ENCODE measurements at regions not wholly inside any gene's neighbourhood (a gene's known extent, or its start where the extent isn't known, plus 50 kb on each side); places are given as distances from the start of the nearest gene placed in this dataset.

DNA sequence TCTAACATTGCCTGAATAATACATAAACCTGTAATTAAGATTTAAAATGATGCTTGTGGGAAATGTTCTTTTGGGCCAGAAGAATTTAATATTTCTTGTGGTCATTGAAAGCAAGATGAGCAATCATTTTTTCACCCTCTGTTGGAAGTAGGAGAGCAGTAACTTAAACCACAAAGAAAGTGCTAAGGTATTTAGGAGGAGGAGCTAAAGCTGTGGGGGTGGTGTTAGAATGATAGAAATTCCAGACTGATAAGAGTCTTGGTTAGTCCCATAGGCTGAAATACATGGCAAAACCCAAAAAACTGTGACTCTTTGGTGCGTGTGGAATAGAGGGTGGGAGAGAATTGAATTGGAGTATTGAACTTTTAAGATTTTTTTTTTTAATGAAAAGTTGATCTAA lies 247.0 kb downstream of the YTHDC2 start:
- H3K4me1 ChIP-seq (ENCODE audit: control insufficient read depth, insufficient read depth, low read length), result no peaks in the 10 kb centered on the region
- TF ChIP-seq SMC3 (IDR thresholded peaks at IDR 0.05; ENCODE audit: low read depth, low read length), result no peak
- TF ChIP-seq, protein P1, sequence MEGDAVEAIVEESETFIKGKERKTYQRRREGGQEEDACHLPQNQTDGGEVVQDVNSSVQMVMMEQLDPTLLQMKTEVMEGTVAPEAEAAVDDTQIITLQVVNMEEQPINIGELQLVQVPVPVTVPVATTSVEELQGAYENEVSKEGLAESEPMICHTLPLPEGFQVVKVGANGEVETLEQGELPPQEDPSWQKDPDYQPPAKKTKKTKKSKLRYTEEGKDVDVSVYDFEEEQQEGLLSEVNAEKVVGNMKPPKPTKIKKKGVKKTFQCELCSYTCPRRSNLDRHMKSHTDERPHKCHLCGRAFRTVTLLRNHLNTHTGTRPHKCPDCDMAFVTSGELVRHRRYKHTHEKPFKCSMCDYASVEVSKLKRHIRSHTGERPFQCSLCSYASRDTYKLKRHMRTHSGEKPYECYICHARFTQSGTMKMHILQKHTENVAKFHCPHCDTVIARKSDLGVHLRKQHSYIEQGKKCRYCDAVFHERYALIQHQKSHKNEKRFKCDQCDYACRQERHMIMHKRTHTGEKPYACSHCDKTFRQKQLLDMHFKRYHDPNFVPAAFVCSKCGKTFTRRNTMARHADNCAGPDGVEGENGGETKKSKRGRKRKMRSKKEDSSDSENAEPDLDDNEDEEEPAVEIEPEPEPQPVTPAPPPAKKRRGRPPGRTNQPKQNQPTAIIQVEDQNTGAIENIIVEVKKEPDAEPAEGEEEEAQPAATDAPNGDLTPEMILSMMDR (conservative IDR thresholded peaks at IDR 0.05; ENCODE audit: low read depth, low read length), result no peak
- TF ChIP-seq MXI1 (IDR thresholded peaks at IDR 0.05; ENCODE audit: borderline replicate concordance, low read depth, low read length), result no peak
- TF ChIP-seq, protein P2, sequence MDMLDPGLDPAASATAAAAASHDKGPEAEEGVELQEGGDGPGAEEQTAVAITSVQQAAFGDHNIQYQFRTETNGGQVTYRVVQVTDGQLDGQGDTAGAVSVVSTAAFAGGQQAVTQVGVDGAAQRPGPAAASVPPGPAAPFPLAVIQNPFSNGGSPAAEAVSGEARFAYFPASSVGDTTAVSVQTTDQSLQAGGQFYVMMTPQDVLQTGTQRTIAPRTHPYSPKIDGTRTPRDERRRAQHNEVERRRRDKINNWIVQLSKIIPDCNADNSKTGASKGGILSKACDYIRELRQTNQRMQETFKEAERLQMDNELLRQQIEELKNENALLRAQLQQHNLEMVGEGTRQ (IDR thresholded peaks at IDR 0.05; ENCODE audit: low read depth, low read length), result no peak
- no peak for TF ChIP-seq RAD21 (IDR thresholded peaks at IDR 0.05; ENCODE audit: low read length)
- H2AK9ac ChIP-seq (replicated peaks; ENCODE audit: low read depth, low read length, poor library complexity), result no peak overlapping the region
- H4K20me1 ChIP-seq (ENCODE audit: insufficient read depth, low read length), result no peaks in the 10 kb centered on the region
- ATAC-seq (ENCODE audit: low read depth) (no peak), DNase-seq (no peak)
- dilution Hi-C loops (cut with HindIII; ENCODE audit: low sequenced_read_pairs, unreplicated experiment) (no loop called here), intact Hi-C loops (cut with micrococcal nuclease) (no loop called here), in situ Hi-C loops (cut with MboI; ENCODE audit: low sequenced_read_pairs) (no loop called here)
- no peak overlapping the region for H3K56ac ChIP-seq (ENCODE audit: extremely low read depth, insufficient read depth, low read length)
- no peaks in the 10 kb centered on the region for H3K9me3 ChIP-seq (ENCODE audit: control insufficient read depth, insufficient read depth, low read length)
- H3K9ac ChIP-seq (ENCODE audit: low read depth, low read length), result no peak overlapping the region
- H3K36me3 ChIP-seq (ENCODE audit: control insufficient read depth, insufficient read depth, low read length), result no peaks in the 10 kb centered on the region
- no TSS peak for BruUV-seq (replicated peaks)
- H3K4ac ChIP-seq (ENCODE audit: low read depth, low read length), result no peak overlapping the region
- H3K18ac ChIP-seq (ENCODE audit: low read depth, low read length), result no peak overlapping the region
- no peak overlapping the region for H2BK5ac ChIP-seq (ENCODE audit: low read depth, low read length, poor library complexity, severe bottlenecking)
- H4K91ac ChIP-seq (ENCODE audit: insufficient read depth, low read depth, low read length), result no peak overlapping the region
- H3K4me2 ChIP-seq (ENCODE audit: low read depth, low read length), result no peak overlapping the region
- no peak overlapping the region for H2BK20ac ChIP-seq (ENCODE audit: low read depth, low read length)
- ChIA-PET CTCF (interaction anchor here (0.5 kb wide), 1 partner anchor 311 kb away, joined by 3 read pairs; no protein-coding TSS in a partner anchor), POLR2A (ENCODE audit: unreplicated experiment) (no interaction called here)
- no peaks in the 10 kb centered on the region for H3K79me1 ChIP-seq (ENCODE audit: low read depth in 1 of 2, low read length in 2 of 2)
- no peak overlapping the region for H2AK5ac ChIP-seq (ENCODE audit: low read depth, low read length)
- no peak overlapping the region for H4K8ac ChIP-seq (ENCODE audit: low read depth in 2 of 2, low read length in 2 of 2)
- no peak overlapping the region for H4K5ac ChIP-seq (ENCODE audit: low read depth, low read length)
- no peak overlapping the region for H2AFZ ChIP-seq (replicated peaks; ENCODE audit: low read length, poor library complexity)
- H3K9me1 ChIP-seq (ENCODE audit: insufficient read depth, low read length), result no peaks in the 10 kb centered on the region
- no peak overlapping the region for H2BK120ac ChIP-seq (ENCODE audit: low read depth, low read length)
- no peak overlapping the region for H2BK15ac ChIP-seq (ENCODE audit: low read depth, low read length)
- no peak overlapping the region for H3K27ac ChIP-seq (ENCODE audit: insufficient read depth, low read length)
- H3K23ac ChIP-seq (ENCODE audit: low read depth, low read length), result no peak overlapping the region
- H3K4me3 ChIP-seq (ENCODE audit: insufficient read depth, low read depth, low read length), result no peak overlapping the region
- WGBS, 2 experiments (ENCODE audit: extremely low coverage in 2 of 2, insufficient read length in 1 of 2), result 100% methylated on average over 1 of the region's 1 CpG; no CpG with 5 or more reads in 1 of the 2 experiments
- no peak overlapping the region for H3K14ac ChIP-seq (replicated peaks; ENCODE audit: low read depth, low read length)
- H3K27me3 ChIP-seq (ENCODE audit: control insufficient read depth, insufficient read depth, low read length), result no peaks in the 10 kb centered on the region
